ENCODE measurements at regions not wholly inside any gene's neighbourhood (a gene's known extent, or its start where the extent isn't known, plus 50 kb on each side); places are given as distances from the start of the nearest gene placed in this dataset.

DNA sequence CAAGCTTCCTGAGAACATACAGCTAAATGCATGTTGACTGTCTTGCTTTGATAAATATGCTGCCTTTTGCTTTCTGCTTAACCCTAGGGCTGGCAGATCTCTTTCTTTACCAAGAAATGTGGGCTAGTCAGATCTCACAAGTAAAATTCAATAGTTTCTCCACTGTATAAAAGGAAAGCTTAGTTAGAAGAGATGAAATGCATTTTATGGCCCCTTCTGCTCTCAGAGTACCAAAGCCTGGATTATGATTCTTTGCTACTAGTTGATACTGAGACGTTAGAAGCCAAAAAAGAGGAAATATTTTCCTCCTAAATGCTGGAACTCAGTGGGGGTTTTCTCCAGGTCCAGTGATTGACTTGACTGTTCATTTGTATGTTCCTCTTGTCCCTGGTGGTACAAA is 552.7 kb downstream of the SNAPC1 start:
- BruUV-seq (replicated peaks) = no TSS peak
- H3K27ac Mint-ChIP-seq (ENCODE audit: unreplicated experiment) = no peak overlapping the region
- Histone ChIP-seq H3K4me3 (ENCODE audit: low read depth, low read length) (no peak overlapping the region), H3K27me3 (replicated peaks; ENCODE audit: control insufficient read depth, insufficient read depth, low read length) (no peaks in the 10 kb centered on the region), H3K36me3 (ENCODE audit: control insufficient read depth, insufficient read depth, low read length) (no peaks in the 10 kb centered on the region), H3K9me3 (no peaks in the 10 kb centered on the region), H3K4me1 (no peaks in the 10 kb centered on the region)
- TF ChIP-seq, protein P1, sequence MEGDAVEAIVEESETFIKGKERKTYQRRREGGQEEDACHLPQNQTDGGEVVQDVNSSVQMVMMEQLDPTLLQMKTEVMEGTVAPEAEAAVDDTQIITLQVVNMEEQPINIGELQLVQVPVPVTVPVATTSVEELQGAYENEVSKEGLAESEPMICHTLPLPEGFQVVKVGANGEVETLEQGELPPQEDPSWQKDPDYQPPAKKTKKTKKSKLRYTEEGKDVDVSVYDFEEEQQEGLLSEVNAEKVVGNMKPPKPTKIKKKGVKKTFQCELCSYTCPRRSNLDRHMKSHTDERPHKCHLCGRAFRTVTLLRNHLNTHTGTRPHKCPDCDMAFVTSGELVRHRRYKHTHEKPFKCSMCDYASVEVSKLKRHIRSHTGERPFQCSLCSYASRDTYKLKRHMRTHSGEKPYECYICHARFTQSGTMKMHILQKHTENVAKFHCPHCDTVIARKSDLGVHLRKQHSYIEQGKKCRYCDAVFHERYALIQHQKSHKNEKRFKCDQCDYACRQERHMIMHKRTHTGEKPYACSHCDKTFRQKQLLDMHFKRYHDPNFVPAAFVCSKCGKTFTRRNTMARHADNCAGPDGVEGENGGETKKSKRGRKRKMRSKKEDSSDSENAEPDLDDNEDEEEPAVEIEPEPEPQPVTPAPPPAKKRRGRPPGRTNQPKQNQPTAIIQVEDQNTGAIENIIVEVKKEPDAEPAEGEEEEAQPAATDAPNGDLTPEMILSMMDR (IDR thresholded peaks at IDR 0.05; ENCODE audit: insufficient read depth in 1 of 2, low read depth in 1 of 2, low read length in 1 of 2, severe bottlenecking in 1 of 2, unreplicated experiment in 1 of 2) = no peak
- CTCF ChIA-PET = no interaction called here
- no peaks in the 10 kb centered on the region for H3K4me1 Mint-ChIP-seq (ENCODE audit: low read depth, unreplicated experiment)
- intact Hi-C loops (cut with micrococcal nuclease; ENCODE audit: unreplicated experiment) = no loop called here
- no peaks in the 10 kb centered on the region for H3K36me3 Mint-ChIP-seq (ENCODE audit: insufficient read depth, unreplicated experiment)
- no peaks in the 10 kb centered on the region for H3K9me3 Mint-ChIP-seq (ENCODE audit: unreplicated experiment)
- no peaks in the 10 kb centered on the region for H3K27me3 Mint-ChIP-seq (ENCODE audit: insufficient read depth, unreplicated experiment)
- no peak for DNase-seq
- POLR2A ChIA-PET = no interaction called here
- H3K4me3 Mint-ChIP-seq (ENCODE audit: unreplicated experiment) = no peak overlapping the region

DNA sequence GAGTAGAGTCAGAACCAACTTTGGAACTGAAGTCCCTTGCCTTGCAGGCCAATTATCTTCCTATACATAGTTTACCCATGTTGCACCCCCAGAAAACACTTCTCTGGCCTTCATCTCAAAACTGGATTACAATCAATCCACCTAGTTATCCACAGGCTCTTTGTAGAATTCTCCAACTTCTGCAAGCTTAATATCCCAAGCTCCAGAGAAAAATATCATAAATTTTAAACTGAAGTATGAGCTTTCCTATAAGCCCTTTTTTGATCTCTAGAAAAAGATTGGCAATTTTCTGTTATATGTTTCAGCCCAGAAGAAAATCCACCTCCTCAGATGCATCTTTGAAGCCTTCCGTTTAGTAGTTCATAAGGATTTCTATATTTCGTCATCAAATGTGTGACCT is 553.4 kb downstream of the SNAPC1 start:
- CTCF ChIA-PET = no interaction called here
- TF ChIP-seq, protein P1 (IDR thresholded peaks at IDR 0.05; ENCODE audit: insufficient read depth in 1 of 2, low read depth in 1 of 2, low read length in 1 of 2, severe bottlenecking in 1 of 2, unreplicated experiment in 1 of 2) = no peak
- Histone ChIP-seq H3K36me3 (ENCODE audit: control insufficient read depth, insufficient read depth, low read length) (no peaks in the 10 kb centered on the region), H3K4me1 (no peaks in the 10 kb centered on the region), H3K4me3 (ENCODE audit: low read depth, low read length) (no peak overlapping the region), H3K9me3 (no peaks in the 10 kb centered on the region), H3K27me3 (replicated peaks; ENCODE audit: control insufficient read depth, insufficient read depth, low read length) (no peaks in the 10 kb centered on the region)
- intact Hi-C loops (cut with micrococcal nuclease; ENCODE audit: unreplicated experiment) = no loop called here
- BruUV-seq (replicated peaks) = no TSS peak
- POLR2A ChIA-PET = no interaction called here
- Mint-ChIP-seq H3K4me3 (ENCODE audit: unreplicated experiment) (no peak overlapping the region), H3K36me3 (ENCODE audit: insufficient read depth, unreplicated experiment) (no peaks in the 10 kb centered on the region), H3K27me3 (ENCODE audit: insufficient read depth, unreplicated experiment) (no peaks in the 10 kb centered on the region), H3K4me1 (ENCODE audit: low read depth, unreplicated experiment) (no peaks in the 10 kb centered on the region), H3K9me3 (ENCODE audit: unreplicated experiment) (no peaks in the 10 kb centered on the region), H3K27ac (ENCODE audit: unreplicated experiment) (no peak overlapping the region)
- DNase-seq = no peak

DNA sequence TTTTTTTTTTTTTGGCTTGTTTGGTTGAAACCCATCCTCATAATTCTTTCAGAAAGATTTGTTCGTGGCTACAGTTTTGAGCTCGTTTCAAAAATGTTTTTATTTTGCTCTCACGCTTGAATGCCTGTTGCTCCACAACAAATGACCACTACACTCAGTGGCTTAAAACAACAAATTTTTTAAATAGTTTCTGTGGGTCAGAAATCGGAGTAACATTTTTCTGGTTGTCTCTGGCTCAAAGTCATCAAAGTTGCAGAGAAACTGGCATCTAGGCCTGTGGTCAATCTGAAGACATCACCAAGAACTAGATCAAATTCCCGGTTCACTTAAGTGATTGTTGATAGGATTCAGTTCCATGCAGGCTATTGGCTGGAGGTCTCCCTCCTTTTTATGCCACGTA is 560.0 kb downstream of the SNAPC1 start:
- no peaks in the 10 kb centered on the region for H3K27me3 ChIP-seq (replicated peaks; ENCODE audit: control insufficient read depth, insufficient read depth, low read length)
- no peak overlapping the region for H3K27ac Mint-ChIP-seq (ENCODE audit: unreplicated experiment)
- H3K4me3 Mint-ChIP-seq (ENCODE audit: unreplicated experiment) = no peak overlapping the region
- no peaks in the 10 kb centered on the region for H3K4me1 ChIP-seq
- no peak for DNase-seq
- no peaks in the 10 kb centered on the region for H3K36me3 Mint-ChIP-seq (ENCODE audit: insufficient read depth, unreplicated experiment)
- no peaks in the 10 kb centered on the region for H3K4me1 Mint-ChIP-seq (ENCODE audit: low read depth, unreplicated experiment)
- no peaks in the 10 kb centered on the region for H3K36me3 ChIP-seq (ENCODE audit: control insufficient read depth, insufficient read depth, low read length)
- TF ChIP-seq, protein P1 (IDR thresholded peaks at IDR 0.05; ENCODE audit: insufficient read depth in 1 of 2, low read depth in 1 of 2, low read length in 1 of 2, severe bottlenecking in 1 of 2, unreplicated experiment in 1 of 2) = no peak
- no TSS peak for BruUV-seq (replicated peaks)
- intact Hi-C loops (cut with micrococcal nuclease; ENCODE audit: unreplicated experiment) = no loop called here
- H3K4me3 ChIP-seq (ENCODE audit: low read depth, low read length) = no peak overlapping the region
- H3K9me3 ChIP-seq = peaks cover 4% of the 10 kb centered on the region; the same call in 1 of the 2 replicates
- peaks cover 9% of the 10 kb centered on the region for H3K9me3 Mint-ChIP-seq (ENCODE audit: unreplicated experiment)
- ChIA-PET CTCF (no interaction called here), POLR2A (no interaction called here)
- no peaks in the 10 kb centered on the region for H3K27me3 Mint-ChIP-seq (ENCODE audit: insufficient read depth, unreplicated experiment)
